CD4-positive, alpha-beta T cell (primary cell): ENCODE measurements at regions not wholly inside any gene's neighbourhood (a gene's known extent, or its start where the extent isn't known, plus 50 kb on each side); places are given as distances from the start of the nearest gene placed in this dataset.

Source experiments
- ATAC-seq: fragments of 200-7000 bp; cut with Tn5 transposase; one replicate; pipeline ENCODE4 v1.10.0; 2022; ENCODE audit warnings: mild to moderate bottlenecking; ENCODE audit not compliant: poor library complexity
- CTCF ChIA-PET: fragments of 350-600 bp; sonication (Branson Sonifier 250); formaldehyde crosslinking; loops from one replicate; lab custom pipeline; 2021; ENCODE audit warnings: antibody characterized with exemption, inconsistent platforms; lab: Charles Lee
- POLR2A ChIA-PET: fragments of 350-600 bp; sonication (Branson Sonifier 250); formaldehyde crosslinking; loops from one replicate; lab custom pipeline; 2021; ENCODE audit warnings: antibody characterized with exemption, inconsistent platforms; lab: Charles Lee
- DNase-seq, 14 experiments: peaks; one replicate each; pipeline ENCODE4 v3.0.0-alpha.2; 2013 to 2020; ENCODE audit warnings: mixed read lengths in 2 of 14
- H3K27ac ChIP-seq, 2 donors: one replicate each; pipeline versions ENCODE4 v1.5.1 to v1.7.0; 2013; ENCODE audit warnings: low read length in 2 of 2, low read depth in 1 of 2, mild to moderate bottlenecking in 1 of 2
- H3K27me3 ChIP-seq, 2 experiments: 1 replicate in 1 of 2; 2 replicates in 1 of 2; pipeline versions ENCODE4 v1.6.1 to v1.7.0; 2013; ENCODE audit warnings: low read length in 2 of 2, control low read depth in 1 of 2, mild to moderate bottlenecking in 1 of 2, moderate library complexity in 1 of 2; ENCODE audit not compliant: insufficient read depth in 2 of 2, control insufficient read depth in 1 of 2
- H3K36me3 ChIP-seq: one replicate; pipeline ENCODE4 v1.6.1; 2013; ENCODE audit warnings: low read length, control low read depth; ENCODE audit not compliant: insufficient read depth
- H3K4me1 ChIP-seq: one replicate; pipeline ENCODE4 v1.6.1; 2013; ENCODE audit warnings: low read length, control low read depth; ENCODE audit not compliant: insufficient read depth
- H3K4me3 ChIP-seq: one replicate; pipeline ENCODE4 v1.5.1; 2013; ENCODE audit warnings: mild to moderate bottlenecking, low read length, moderate library complexity
- H3K9me3 ChIP-seq, 2 experiments: 1 replicate in 1 of 2; 2 replicates in 1 of 2; pipeline versions ENCODE4 v1.6.1 to v1.7.0; 2013; ENCODE audit warnings: low read length in 2 of 2, mild to moderate bottlenecking in 2 of 2, control low read depth in 1 of 2, moderate library complexity in 1 of 2; ENCODE audit not compliant: control insufficient read depth in 1 of 2, insufficient read depth in 1 of 2
- H3K27ac Mint-ChIP-seq: one replicate; pipeline ENCODE4 v1.8.0; 2020; ENCODE audit warnings: mixed read lengths
- H3K27me3 Mint-ChIP-seq: one replicate; pipeline ENCODE4 v1.8.0; 2021; ENCODE audit warnings: mixed read lengths
- H3K36me3 Mint-ChIP-seq: one replicate; pipeline ENCODE4 v1.8.0; 2021; ENCODE audit warnings: low read depth, mixed read lengths
- H3K4me1 Mint-ChIP-seq: one replicate; pipeline ENCODE4 v1.8.0; 2021; ENCODE audit warnings: low read depth, mixed read lengths
- H3K4me3 Mint-ChIP-seq: one replicate; pipeline ENCODE4 v1.8.0; 2020; ENCODE audit warnings: mild to moderate bottlenecking, mixed read lengths
- H3K9me3 Mint-ChIP-seq: one replicate; pipeline ENCODE4 v1.8.0; 2020; ENCODE audit warnings: mixed read lengths
- CTCF ChIP-seq: fragments of 200-600 bp; IDR thresholded peaks from one replicate; pipeline ENCODE4 v1.8.0; 2022; ENCODE audit warnings: antibody characterized with exemption, mild to moderate bottlenecking
- intact Hi-C, 2 experiments: fragments of 100-400 bp; cut with DNase I in 1 of 2; cut with micrococcal nuclease in 1 of 2; formaldehyde crosslinking; loops; one replicate each; pipeline versions ENCODE4 v1.15.1 to v1.9.0; 2023 to 2025; cut with DNase I, micrococcal nuclease

GRCh38 chr6:21999012-21999528 is 297.8 kb downstream of the PRL start:
- Histone ChIP-seq H3K27ac (no peak overlapping the region), H3K27me3 (no peaks in the 10 kb centered on the region), H3K4me1 (no peaks in the 10 kb centered on the region), H3K9me3 (no peaks in the 10 kb centered on the region), H3K36me3 (no peaks in the 10 kb centered on the region), H3K4me3 (no peak overlapping the region)
- H3K4me3 Mint-ChIP-seq = no peak overlapping the region
- H3K4me1 Mint-ChIP-seq = peaks cover 15% of the 10 kb centered on the region
- no peak for TF ChIP-seq CTCF
- H3K27me3 Mint-ChIP-seq = no peaks in the 10 kb centered on the region
- H3K27ac Mint-ChIP-seq = no peak overlapping the region
- DNase-seq = no peak
- ChIA-PET CTCF (no interaction called here), POLR2A (interaction anchor here (0.7 kb wide), 1 partner anchor 48 kb away, joined by 3 read pairs; no protein-coding TSS in a partner anchor)
- no peaks in the 10 kb centered on the region for H3K36me3 Mint-ChIP-seq
- ATAC-seq = no peak
- H3K9me3 Mint-ChIP-seq = no peaks in the 10 kb centered on the region
- intact Hi-C loops = no loop called here

GRCh38 chr6:21999741-22000140 is 297.1 kb downstream of the PRL start:
- no peaks in the 10 kb centered on the region for H3K4me1 ChIP-seq
- no peak overlapping the region for H3K27ac ChIP-seq
- Mint-ChIP-seq H3K27me3 (no peaks in the 10 kb centered on the region), H3K36me3 (no peaks in the 10 kb centered on the region), H3K27ac (no peak overlapping the region), H3K4me1 (peaks cover 15% of the 10 kb centered on the region), H3K4me3 (no peak overlapping the region), H3K9me3 (no peaks in the 10 kb centered on the region)
- H3K27me3 ChIP-seq = no peaks in the 10 kb centered on the region
- DNase-seq (no peak), ATAC-seq (no peak)
- no peaks in the 10 kb centered on the region for H3K36me3 ChIP-seq
- ChIA-PET POLR2A (no interaction called here), CTCF (no interaction called here)
- TF ChIP-seq CTCF = no peak
- H3K4me3 ChIP-seq = no peak overlapping the region
- intact Hi-C loops = no loop called here
- H3K9me3 ChIP-seq = no peaks in the 10 kb centered on the region

GRCh38 chr6:22001396-22002027 is 295.3 kb downstream of the PRL start:
- no peak overlapping the region for H3K4me3 ChIP-seq
- H3K9me3 ChIP-seq = no peaks in the 10 kb centered on the region
- Mint-ChIP-seq H3K27me3 (no peaks in the 10 kb centered on the region), H3K27ac (no peak overlapping the region), H3K4me1 (peaks cover 15% of the 10 kb centered on the region), H3K4me3 (no peak overlapping the region), H3K9me3 (no peaks in the 10 kb centered on the region), H3K36me3 (no peaks in the 10 kb centered on the region)
- H3K36me3 ChIP-seq = no peaks in the 10 kb centered on the region
- H3K27ac ChIP-seq = no peak overlapping the region
- ChIA-PET POLR2A (no interaction called here), CTCF (no interaction called here)
- TF ChIP-seq CTCF = no peak
- ATAC-seq (no peak), DNase-seq (no peak)
- intact Hi-C loops = no loop called here
- no peaks in the 10 kb centered on the region for H3K27me3 ChIP-seq
- no peaks in the 10 kb centered on the region for H3K4me1 ChIP-seq
